NB4 (cell line): ENCODE measurements at regions not wholly inside any gene's neighbourhood (a gene's known extent, or its start where the extent isn't known, plus 50 kb on each side); places are given as distances from the start of the nearest gene placed in this dataset.

ENCODE experiments used
- DNase-seq: peaks from one replicate; pipeline ENCODE4 v3.0.0; 2010; ENCODE audit warnings: low read depth
- H3K4me3 ChIP-seq: one replicate; pipeline ENCODE4 v1.5.1; 2011; ENCODE audit warnings: mild to moderate bottlenecking, low read depth, low read length, moderate library complexity
- MYC ChIP-seq: IDR thresholded peaks from 2 replicates; pipeline ENCODE4 v1.6.1; 2011; ENCODE audit warnings: low read depth, low read length
- POLR2A ChIP-seq: IDR thresholded peaks from 2 replicates; pipeline ENCODE4 v1.6.1; 2011; ENCODE audit warnings: mild to moderate bottlenecking; ENCODE audit not compliant: insufficient read length; ENCODE audit errors: extremely low read depth
- TF ChIP-seq, protein P1 (sequence below): IDR thresholded peaks from 2 replicates; pipeline ENCODE4 v1.6.1; 2011; ENCODE audit warnings: low read depth, low read length
- TF ChIP-seq, protein P2 (sequence below): IDR thresholded peaks from one replicate; pipeline ENCODE4 v1.5.1; 2012; ENCODE audit warnings: low read depth, low read length

DNA sequence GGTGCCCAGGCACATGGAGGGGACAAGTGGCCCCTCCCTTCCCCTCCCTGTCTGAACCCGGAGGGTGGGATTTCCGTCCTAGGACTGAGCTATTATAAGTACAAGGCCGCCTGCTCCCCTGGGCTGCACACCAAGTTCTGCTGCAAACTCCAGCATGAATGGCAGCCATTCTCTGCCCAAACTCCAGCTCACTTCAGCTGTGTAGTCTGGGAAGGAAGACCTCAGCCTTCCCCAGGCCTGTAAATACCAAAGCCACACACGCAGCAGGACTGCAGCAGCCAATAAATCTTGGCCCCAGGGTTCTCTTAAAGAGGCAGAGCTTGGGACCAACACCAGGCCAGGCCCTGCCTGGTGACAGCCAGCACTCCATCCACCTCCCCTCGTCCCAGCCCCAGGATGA, 291.3 kb upstream of the ZMIZ1 start:
- no peak for TF ChIP-seq MYC
- TF ChIP-seq, protein P1, sequence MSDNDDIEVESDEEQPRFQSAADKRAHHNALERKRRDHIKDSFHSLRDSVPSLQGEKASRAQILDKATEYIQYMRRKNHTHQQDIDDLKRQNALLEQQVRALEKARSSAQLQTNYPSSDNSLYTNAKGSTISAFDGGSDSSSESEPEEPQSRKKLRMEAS = no peak
- TF ChIP-seq, protein P2, sequence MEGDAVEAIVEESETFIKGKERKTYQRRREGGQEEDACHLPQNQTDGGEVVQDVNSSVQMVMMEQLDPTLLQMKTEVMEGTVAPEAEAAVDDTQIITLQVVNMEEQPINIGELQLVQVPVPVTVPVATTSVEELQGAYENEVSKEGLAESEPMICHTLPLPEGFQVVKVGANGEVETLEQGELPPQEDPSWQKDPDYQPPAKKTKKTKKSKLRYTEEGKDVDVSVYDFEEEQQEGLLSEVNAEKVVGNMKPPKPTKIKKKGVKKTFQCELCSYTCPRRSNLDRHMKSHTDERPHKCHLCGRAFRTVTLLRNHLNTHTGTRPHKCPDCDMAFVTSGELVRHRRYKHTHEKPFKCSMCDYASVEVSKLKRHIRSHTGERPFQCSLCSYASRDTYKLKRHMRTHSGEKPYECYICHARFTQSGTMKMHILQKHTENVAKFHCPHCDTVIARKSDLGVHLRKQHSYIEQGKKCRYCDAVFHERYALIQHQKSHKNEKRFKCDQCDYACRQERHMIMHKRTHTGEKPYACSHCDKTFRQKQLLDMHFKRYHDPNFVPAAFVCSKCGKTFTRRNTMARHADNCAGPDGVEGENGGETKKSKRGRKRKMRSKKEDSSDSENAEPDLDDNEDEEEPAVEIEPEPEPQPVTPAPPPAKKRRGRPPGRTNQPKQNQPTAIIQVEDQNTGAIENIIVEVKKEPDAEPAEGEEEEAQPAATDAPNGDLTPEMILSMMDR = no peak
- TF ChIP-seq POLR2A = no peak
- no peak for DNase-seq
- no peak overlapping the region for H3K4me3 ChIP-seq

DNA sequence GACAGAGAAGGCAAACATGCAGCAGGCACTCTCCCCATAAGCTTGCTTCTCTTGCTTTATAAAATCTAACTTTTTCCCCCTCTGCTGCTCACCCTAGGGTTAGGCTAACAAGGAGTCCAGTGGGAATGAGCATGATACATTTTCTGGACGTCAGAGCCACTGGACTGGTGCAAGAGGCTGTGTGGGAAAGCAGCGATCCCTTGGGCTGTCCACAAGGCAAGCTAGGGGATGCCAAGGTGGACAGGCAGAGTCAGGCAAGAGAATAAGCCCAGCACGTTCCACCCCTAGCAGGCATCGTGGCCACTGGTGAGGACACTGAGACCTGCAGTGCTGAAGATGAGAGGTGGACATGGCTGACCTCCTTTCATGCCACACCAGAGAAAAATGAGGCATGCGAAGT, 290.9 kb upstream of the ZMIZ1 start:
- DNase-seq = no peak
- no peak for TF ChIP-seq MYC
- no peak for TF ChIP-seq POLR2A
- TF ChIP-seq, protein P2 = no peak
- TF ChIP-seq, protein P1 = no peak
- H3K4me3 ChIP-seq = no peak overlapping the region

DNA sequence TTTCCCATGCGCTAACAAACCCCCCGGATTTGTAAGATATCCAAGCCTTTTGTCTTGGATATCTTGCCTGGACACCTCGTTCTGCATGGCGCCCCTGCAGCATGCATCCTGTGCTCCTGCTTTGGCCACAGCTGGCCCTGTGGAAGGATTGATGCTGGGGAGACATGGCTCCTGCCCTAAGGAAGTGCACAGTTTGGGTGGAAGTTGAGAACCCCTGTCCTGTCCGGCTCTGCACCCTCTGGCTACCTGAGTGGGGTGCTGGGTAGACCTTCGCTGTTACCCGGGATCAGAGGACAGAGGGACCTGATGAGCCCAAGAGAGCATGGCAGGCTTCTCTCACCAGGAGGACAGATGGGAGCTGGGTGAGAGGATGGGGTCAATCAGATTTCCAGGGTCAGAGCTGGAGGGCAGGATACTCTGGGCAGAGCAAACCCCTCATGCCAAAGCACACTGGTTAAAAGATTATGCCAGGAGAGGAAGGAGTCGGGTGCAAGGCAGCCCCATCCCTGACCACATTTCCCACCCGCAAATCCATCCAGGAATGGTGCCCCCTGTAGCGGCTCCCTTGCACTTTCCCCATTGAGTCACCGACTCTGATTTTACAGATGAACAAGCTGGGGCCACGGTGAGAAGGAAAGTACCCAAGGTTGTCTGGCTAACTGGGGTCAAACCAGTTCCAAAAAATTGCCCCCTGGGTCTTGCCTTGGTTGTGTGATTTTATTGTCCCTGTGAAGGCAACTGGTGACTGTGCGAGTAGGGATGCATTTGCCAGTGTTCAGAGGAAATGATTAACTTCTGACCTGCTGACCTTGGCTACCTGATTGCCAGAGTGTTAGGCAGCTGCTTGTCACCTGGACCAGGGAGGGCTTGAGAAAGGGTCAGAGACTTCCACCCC, 290.1 kb upstream of the ZMIZ1 start:
- H3K4me3 ChIP-seq = no peak overlapping the region
- DNase-seq = no peak
- TF ChIP-seq POLR2A (no peak), MYC (no peak)
- TF ChIP-seq, protein P1 = no peak
- TF ChIP-seq, protein P2 = no peak

DNA sequence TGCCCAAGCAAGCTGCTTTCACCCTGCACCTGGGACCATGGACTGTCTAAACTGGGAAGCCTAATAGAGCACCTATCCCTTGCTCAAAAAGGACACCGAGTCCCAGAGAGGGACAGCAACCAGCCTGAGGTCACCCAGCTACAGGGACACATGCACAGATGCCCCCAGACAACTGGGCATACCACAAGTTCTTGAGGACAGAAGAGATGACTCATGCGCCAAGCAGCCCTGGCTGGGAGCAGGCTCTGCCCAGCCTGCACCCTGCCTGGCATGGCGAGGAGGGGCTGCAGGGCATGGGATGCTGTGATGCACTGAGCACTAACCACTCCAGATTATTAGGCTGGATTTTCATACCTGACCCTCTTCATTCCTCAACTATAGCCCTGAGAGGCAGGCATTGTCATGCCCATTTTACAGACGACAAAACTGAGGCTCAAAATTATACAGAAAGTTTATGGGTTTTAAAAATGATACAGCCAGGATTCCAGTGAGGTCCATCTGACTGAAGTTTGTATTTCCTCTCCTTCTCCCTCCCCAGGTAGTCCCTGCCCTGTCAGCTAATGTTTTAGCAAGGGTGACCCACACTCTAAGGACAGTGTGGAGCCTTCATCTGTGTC, 289.3 kb upstream of the ZMIZ1 start:
- DNase-seq = no peak
- no peak for TF ChIP-seq MYC
- TF ChIP-seq, protein P2 = no peak
- TF ChIP-seq, protein P1 = no peak
- TF ChIP-seq POLR2A = no peak
- H3K4me3 ChIP-seq = no peak overlapping the region

DNA sequence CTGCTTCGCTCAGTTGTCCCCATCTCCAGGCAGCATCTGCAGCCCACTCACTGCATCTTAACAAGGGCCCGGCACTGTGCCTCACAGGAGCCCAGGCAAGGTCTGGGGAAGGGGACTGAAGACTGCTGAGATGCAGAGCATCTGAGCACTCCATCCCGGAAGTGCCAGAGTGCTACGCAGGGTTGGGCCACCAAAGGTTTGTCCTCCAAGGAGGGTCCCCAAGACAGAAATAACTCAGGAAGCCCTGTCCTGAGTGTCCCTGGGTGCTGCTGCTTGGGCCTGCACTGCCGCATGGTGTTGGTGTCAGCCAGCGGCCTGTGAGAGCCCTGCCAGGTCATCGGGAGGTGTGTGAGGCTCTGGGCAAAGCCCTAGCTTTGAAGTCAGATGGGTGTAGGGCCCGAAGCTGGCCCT, 288.2 kb upstream of the ZMIZ1 start:
- no peak for DNase-seq
- TF ChIP-seq POLR2A (no peak), MYC (no peak)
- TF ChIP-seq, protein P1 = no peak
- TF ChIP-seq, protein P2 = no peak
- H3K4me3 ChIP-seq = no peak overlapping the region
